ENCODE measurements at regions not wholly inside any gene's neighbourhood (a gene's known extent, or its start where the extent isn't known, plus 50 kb on each side); places are given as distances from the start of the nearest gene placed in this dataset.

- TF ChIP-seq, protein P1, sequence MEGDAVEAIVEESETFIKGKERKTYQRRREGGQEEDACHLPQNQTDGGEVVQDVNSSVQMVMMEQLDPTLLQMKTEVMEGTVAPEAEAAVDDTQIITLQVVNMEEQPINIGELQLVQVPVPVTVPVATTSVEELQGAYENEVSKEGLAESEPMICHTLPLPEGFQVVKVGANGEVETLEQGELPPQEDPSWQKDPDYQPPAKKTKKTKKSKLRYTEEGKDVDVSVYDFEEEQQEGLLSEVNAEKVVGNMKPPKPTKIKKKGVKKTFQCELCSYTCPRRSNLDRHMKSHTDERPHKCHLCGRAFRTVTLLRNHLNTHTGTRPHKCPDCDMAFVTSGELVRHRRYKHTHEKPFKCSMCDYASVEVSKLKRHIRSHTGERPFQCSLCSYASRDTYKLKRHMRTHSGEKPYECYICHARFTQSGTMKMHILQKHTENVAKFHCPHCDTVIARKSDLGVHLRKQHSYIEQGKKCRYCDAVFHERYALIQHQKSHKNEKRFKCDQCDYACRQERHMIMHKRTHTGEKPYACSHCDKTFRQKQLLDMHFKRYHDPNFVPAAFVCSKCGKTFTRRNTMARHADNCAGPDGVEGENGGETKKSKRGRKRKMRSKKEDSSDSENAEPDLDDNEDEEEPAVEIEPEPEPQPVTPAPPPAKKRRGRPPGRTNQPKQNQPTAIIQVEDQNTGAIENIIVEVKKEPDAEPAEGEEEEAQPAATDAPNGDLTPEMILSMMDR (conservative IDR thresholded peaks at IDR 0.05; ENCODE audit: low read length): no peak
- no peak for TF ChIP-seq EZH2phosphoT487 (IDR thresholded peaks at IDR 0.05; ENCODE audit: borderline replicate concordance, low read depth, low read length)
Measured at GRCh38 chr1:195606483-195606882, 1001.8 kb downstream of the KCNT2 start.
